HG02642 (cell line): ENCODE measurements at regions not wholly inside any gene's neighbourhood (a gene's known extent, or its start where the extent isn't known, plus 50 kb on each side); places are given as distances from the start of the nearest gene placed in this dataset.

Experiments
- ATAC-seq: cut with Tn5 transposase; IDR thresholded peaks from one replicate; pipeline ENCODE4 v1.9.1; 2021; ENCODE audit warnings: mild to moderate bottlenecking; ENCODE audit not compliant: unreplicated experiment, poor library complexity

DNA sequence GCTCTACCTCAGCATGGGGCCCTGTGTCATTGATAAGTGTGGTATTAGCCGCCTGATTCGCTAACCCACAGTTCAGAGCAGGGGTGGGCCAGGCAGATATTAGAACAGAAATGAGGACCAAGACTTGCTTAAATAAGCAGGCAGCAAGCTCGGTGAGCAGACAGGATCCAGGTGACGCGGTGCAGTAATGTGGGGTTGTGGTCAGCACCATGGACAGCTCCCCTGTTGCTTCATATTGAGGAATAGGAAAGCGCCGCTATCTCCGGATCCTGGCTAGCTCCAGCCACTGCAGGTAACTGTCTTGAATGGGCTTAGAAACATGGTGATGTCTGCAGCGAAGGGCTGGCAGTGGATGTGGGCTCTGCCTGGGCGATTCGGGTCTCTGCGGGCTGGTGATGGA is 51.3 kb upstream of the GPR26 start:
- no peak for ATAC-seq
